GM06990 (cell line): ENCODE measurements at regions not wholly inside any gene's neighbourhood (a gene's known extent, or its start where the extent isn't known, plus 50 kb on each side); places are given as distances from the start of the nearest gene placed in this dataset.

Experiments used
- DNase-seq: peaks from one replicate; pipeline ENCODE4 v3.0.0-alpha.2; 2011; ENCODE audit not compliant: insufficient read length; ENCODE audit errors: extremely low read depth
- H3K27me3 ChIP-seq: replicated peaks from 2 replicates; pipeline ENCODE4 v1.6.0; 2011; ENCODE audit warnings: low read length; ENCODE audit not compliant: control insufficient read depth, insufficient read depth
- H3K36me3 ChIP-seq: 2 replicates; pipeline ENCODE4 v1.5.1; 2011; ENCODE audit warnings: low read length; ENCODE audit not compliant: control insufficient read depth, insufficient read depth
- H3K4me3 ChIP-seq: replicated peaks from 2 replicates; pipeline ENCODE4 v1.5.1; 2011; ENCODE audit warnings: low read depth, mild to moderate bottlenecking, control low read depth, low read length
- TF ChIP-seq, protein P1 (sequence below): IDR thresholded peaks from 2 replicates; pipeline ENCODE4 v1.5.1; 2011; ENCODE audit warnings: low read length, control low read depth, mild to moderate bottlenecking, inconsistent platforms; ENCODE audit not compliant: insufficient read depth, poor library complexity, severe bottlenecking

DNA sequence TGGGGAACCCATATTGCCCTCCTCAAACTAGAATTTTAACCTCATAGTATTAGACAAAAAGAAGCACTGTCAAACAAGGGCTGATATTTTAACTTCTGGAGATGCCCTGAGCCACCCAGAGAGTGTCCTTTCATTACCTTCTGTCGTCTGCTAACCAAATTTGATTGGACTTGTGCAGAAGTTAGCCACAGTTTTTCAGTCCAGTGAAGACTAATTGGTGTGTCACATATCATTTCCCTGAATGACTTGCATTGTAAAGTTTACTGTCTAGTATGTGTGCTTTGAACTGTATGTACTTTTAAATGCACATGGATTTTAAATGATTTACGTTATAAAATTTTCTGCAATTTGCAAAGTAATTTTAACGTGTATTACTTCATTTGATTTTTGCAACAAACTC, 646.5 kb downstream of the SATB2 start:
- H3K27me3 ChIP-seq = no peaks in the 10 kb centered on the region
- TF ChIP-seq, protein P1, sequence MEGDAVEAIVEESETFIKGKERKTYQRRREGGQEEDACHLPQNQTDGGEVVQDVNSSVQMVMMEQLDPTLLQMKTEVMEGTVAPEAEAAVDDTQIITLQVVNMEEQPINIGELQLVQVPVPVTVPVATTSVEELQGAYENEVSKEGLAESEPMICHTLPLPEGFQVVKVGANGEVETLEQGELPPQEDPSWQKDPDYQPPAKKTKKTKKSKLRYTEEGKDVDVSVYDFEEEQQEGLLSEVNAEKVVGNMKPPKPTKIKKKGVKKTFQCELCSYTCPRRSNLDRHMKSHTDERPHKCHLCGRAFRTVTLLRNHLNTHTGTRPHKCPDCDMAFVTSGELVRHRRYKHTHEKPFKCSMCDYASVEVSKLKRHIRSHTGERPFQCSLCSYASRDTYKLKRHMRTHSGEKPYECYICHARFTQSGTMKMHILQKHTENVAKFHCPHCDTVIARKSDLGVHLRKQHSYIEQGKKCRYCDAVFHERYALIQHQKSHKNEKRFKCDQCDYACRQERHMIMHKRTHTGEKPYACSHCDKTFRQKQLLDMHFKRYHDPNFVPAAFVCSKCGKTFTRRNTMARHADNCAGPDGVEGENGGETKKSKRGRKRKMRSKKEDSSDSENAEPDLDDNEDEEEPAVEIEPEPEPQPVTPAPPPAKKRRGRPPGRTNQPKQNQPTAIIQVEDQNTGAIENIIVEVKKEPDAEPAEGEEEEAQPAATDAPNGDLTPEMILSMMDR = no peak
- no peaks in the 10 kb centered on the region for H3K36me3 ChIP-seq
- DNase-seq = no peak
- no peak overlapping the region for H3K4me3 ChIP-seq

DNA sequence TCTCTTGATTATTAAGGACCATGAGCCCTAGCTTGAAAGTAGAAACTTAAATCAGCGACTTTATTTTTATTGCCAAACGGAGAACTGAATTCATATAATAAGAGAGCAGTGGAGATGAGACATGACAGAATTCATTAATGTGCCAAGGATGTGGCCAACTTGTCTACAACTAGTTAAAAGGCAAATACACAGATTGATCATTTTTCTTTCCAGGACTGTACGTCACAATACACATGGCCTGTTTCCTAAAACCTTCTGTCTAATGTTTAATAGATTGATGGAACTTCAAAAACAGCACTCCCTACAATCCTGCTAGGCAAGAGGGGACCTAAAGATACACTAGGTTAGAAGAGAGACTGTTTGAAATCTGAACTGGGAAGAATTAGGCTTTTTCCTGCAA, 647.8 kb downstream of the SATB2 start:
- DNase-seq = no peak
- Histone ChIP-seq H3K36me3 (no peaks in the 10 kb centered on the region), H3K4me3 (no peak overlapping the region), H3K27me3 (no peaks in the 10 kb centered on the region)
- TF ChIP-seq, protein P1 = no peak

DNA sequence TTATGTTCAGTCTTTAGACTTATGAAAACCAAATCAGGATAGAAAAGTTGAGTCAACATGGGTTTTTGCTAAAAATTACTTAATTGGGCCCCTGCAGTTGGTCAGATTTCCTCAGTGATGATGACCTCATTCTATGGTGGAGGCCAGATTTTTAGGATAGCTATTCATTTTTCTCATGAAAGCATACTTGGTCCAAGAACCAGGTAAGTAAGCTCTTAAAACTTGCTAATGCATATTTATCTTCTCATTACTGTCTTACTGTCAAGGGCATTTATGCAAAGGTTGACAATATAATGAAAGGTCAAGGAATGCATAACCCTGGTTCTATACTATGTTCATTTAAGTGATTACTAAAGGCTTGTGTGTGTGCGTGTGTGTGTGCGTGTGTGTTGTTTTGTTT, 650.6 kb downstream of the SATB2 start:
- Histone ChIP-seq H3K4me3 (no peak overlapping the region), H3K36me3 (no peaks in the 10 kb centered on the region), H3K27me3 (no peaks in the 10 kb centered on the region)
- TF ChIP-seq, protein P1 = no peak
- no peak for DNase-seq

DNA sequence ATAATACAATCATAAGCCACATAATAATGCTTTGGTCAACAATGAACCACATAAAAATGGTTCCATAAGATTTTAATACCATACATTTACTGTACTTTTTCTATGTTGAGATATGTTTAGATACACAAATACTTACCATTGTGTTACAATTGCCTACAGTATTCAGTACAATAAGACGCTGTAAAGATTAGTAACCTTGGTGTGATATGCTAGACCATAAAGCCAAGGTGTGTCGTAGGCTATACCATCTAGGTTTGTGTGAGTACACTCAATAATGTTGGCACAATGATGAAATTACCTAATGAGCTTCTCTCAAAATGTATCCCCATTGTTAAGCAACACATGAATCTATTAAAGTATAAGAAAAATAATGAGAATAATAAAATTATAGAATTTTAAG, 662.3 kb downstream of the SATB2 start:
- no peak for DNase-seq
- TF ChIP-seq, protein P1 = no peak
- Histone ChIP-seq H3K4me3 (no peak overlapping the region), H3K36me3 (no peaks in the 10 kb centered on the region), H3K27me3 (no peaks in the 10 kb centered on the region)

DNA sequence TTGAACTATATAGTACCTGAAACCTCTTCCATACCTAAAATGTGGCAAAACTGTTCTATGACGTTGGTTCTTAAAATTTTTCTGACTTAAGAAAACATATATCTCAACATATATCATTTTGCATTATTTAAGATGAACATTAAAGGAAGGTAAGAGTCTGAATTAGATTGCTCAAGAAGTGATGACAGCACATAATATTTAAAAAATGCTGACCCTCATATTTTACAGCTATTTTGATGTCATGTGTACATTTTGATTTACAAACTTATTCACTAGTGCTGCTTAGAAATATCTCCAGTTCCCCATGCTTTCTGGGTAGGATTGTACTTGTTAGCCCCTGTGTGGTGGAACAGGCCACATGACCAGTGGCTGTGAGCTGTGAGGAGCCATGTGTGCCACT, 666.1 kb downstream of the SATB2 start:
- Histone ChIP-seq H3K27me3 (no peaks in the 10 kb centered on the region), H3K36me3 (no peaks in the 10 kb centered on the region), H3K4me3 (no peak overlapping the region)
- TF ChIP-seq, protein P1 = no peak
- DNase-seq = no peak

DNA sequence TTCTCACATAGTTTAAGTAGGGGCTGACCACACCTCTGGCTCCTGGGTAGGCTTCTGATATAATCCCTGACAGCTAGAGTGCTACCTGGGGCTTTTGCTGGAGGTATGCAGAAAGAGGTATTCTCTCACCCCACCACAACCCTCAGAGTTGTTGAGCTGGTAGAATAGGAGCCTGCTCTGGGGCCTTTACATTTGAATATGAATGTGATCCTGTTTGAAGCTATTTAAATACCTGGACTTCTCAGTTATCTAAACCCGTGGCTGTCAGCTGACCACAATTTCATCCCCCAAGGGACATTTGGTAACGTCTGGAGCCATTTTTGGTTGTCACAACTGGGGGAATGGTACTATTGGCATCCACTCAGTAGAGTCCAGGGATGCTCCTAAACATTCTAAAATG, 669.1 kb downstream of the SATB2 start:
- no peak for DNase-seq
- H3K4me3 ChIP-seq = no peak overlapping the region
- no peaks in the 10 kb centered on the region for H3K27me3 ChIP-seq
- TF ChIP-seq, protein P1 = no peak
- no peaks in the 10 kb centered on the region for H3K36me3 ChIP-seq
